GM19240 (cell line): ENCODE measurements at regions not wholly inside any gene's neighbourhood (a gene's known extent, or its start where the extent isn't known, plus 50 kb on each side); places are given as distances from the start of the nearest gene placed in this dataset.

Experiments used
- DNase-seq: peaks from one replicate; pipeline ENCODE4 v3.0.0; 2011; ENCODE audit warnings: low spot score; ENCODE audit not compliant: insufficient read length

DNA sequence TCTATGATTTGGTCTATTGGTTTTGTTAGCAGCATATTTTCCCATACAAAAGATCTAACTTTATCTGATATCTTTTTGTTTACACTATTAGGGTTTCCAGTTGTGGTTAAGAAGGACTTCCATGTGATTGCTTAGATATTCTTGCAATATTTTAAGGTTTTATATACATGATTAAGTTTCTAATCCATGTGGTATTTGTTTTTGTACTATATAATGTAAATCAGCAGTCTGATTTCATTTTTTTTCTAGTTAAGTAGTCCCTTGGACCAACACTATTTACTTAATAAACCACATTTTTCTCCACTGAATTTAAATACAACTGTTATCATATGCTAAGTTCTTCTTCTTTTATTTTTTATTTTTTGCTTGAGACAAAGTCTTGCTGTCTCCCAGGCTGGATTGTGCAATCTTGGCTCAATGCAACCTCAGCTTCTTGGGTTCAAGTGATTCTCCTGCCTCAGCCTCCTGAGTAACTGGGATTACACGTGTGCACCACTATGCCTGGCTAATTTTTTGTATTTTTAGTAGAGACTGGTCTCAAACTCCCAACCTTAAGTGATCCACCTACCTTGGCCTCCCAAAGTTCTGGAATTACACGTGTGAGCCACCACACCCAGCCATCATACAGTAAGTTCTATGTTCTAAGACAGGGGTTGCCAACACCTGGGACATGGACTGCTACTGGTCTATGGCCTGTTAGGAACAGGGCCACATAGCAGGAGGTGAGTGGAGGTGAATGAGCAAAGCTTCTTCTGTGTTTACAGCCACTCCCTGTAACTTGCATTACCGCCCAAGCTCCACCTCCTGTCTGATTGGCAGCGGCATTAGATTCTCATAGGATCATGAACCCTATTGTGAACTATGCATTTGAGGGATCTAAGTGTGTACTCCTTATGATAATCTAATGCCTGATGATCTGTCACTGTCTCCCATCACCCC lies 58.5 kb upstream of the RAB27B start:
- DNase-seq = no peak

DNA sequence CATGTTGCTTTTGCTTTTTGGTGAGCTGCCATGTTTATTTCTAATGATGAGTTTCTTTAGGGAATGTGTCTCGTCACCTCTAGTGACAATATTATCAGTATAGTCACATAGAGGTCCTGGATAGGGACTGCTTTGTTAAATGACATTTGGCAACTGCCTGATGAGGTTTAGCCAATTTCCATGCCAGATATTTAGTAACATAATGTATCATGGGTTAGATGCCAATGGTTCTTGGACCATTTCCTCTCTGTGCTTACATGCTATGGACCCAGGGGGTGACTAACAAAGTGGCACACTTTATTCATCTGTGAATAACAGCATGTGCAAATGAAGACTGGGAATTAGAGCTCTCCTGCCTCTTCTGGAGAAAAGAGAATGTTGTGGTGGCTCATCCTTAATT lies 56.2 kb upstream of the RAB27B start:
- DNase-seq = no peak

DNA sequence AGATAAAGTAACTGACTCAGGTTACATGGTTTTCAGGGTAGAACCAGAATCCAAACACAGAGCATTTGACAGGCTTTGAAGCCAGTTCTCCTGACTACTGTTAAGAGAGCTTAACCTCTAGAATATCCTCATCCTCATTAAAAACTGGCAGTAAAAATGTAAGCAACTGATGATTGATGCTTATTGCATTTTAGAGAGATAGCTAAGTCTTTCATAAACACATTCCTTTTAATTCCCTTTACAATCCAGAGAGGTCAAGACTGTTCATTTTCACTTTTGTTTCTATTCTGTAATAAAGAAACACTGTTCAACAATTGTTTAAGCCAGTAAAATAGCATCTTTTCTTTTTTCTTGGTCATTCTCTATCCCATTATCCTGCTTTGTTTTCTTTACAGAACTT lies 53.9 kb upstream of the RAB27B start:
- no peak for DNase-seq

DNA sequence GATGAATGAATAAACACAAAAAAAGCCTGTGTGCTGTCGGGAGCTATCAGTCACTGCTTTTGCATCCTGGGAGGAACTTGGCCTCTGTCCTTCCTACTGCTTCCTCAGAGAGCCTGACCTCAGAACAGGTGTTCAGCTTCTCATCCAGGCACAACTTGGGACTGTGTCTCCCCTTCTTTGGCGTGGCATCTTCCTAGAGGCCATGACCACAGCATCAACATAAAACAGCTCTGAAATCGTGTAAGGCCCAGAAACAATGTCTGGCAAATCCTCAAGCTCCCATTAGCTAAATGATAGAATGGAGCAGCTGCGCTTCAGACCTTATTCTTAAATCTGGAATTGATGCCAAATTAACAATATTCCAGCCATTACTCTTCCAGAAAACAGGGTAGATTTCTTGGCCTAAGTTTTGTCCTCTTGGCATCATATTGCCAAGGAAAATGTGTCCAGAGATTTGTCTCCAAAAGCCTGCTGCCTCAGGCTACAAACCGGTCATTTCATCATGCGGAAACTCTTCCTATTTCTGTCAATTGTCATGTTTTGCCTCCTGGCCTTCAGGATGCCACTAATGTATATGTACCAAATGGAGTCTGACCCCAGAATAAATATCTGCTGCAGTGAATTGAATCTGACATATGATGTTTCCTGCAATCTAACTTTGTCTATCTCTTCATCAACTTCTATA lies 53.2 kb upstream of the RAB27B start:
- no peak for DNase-seq

DNA sequence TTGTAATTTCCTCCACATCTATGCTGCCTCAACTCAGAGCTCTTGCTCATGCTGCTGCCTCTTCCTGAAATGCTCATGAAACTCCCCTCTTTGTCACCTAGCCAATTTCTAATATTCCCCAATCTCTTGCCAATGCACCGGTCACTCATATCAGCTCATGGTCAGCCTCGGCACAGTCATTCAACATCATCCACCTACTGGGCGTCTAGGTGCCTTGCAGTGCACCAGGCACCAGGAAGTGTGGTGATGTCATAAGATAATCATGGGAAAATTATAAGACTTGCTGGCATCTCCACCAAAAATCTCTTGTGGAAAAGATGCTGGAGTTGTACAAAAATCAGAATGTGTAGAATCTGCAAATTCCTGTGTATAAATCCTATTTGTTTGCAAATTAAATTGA lies 52.6 kb upstream of the RAB27B start:
- DNase-seq = no peak

DNA sequence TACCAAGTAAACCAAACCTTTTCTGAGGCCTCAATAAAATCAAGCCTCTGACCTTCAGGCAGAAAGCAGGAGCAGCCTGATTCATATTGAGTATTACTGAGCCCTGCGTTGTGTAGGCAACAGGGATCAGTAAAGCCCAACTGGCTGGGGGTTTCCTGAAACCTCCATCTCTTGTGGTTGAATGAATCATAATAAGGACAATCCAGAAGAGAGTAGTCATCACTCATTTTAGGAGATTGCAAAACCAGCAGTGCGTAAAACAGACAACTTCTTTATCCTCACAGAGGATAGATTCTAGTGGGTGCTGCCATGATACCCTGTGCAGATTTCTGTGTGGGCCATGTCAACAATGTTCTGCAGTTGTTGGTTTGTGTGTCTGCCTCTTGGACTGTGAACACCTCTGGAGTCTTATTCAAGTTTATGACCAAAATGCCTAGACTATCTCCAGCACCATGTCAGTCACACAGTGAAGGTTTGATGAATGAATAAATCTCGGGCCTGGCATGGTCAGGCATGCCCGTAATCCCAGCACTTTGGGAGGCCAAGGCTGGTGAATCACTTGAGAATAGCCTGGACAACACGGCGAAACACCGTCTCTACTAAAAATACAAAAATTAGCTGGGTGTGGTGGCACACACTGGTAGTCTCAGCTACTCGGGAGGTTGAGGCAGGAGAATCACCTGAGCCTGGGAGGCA lies 51.8 kb upstream of the RAB27B start:
- DNase-seq = no peak

DNA sequence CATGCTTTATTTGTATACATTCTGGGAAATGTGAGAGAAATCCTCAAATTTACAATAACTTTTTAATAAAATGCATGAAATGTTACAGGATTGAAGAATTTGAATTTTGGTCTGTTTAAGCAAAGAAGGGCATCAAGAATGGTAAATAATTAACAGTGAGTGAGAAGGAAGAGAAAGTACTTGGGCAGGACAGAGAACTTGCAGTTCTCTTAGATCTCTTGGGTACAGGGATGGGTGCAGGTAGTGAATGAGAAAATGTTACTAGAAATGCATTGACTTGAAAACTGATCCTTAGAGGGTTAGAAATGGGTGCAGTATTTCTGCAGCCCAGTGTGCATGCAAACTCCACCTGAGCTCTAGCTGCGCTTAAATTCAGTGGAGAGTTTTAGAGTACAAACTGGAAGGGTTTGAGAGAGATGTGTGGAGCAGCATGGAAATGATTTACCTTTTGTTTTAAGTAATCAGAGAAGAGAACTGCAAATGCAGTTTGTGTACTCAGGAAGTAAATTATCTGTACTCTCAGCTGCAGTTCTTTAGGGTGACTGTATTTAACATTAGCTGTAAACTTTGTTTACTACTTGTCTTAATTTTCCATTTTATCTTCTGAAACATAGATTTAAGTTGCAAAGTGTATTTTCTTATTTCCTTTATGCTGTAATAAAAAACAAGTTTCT lies 51.0 kb upstream of the RAB27B start:
- DNase-seq = no peak

DNA sequence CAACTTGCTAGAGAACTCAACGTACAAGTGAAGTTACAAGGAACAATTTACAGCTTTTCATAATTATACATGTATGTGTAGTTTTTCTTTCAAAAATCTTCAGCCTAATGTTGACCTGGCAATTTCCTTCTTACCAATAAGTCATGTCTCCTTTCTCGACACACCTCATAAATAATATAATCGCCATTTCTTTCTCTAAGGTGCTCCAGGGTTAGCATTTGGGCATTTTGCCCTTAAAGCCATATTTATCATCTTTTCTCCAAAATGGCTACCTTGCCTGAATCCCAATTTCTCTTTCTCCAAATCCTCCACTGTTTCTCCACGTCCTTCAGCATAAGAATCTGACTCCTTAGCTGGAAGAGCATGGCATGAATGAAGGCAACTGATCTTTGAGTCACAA lies 50.3 kb upstream of the RAB27B start:
- DNase-seq = no peak
